PFSK-1 (cell line): ENCODE measurements at regions not wholly inside any gene's neighbourhood (a gene's known extent, or its start where the extent isn't known, plus 50 kb on each side); places are given as distances from the start of the nearest gene placed in this dataset.

ENCODE experiments used
- FOXP2 ChIP-seq: optimal IDR thresholded peaks from 2 replicates; pipeline ENCODE3; 2011; ENCODE audit warnings: borderline replicate concordance, control low read depth, inconsistent platforms; ENCODE audit not compliant: insufficient read depth; ENCODE audit errors: extremely low read length, extremely low read depth
- POLR2AphosphoS5 ChIP-seq: IDR thresholded peaks from 2 replicates; pipeline ENCODE4 v1.6.1; 2012; ENCODE audit warnings: low read depth, mild to moderate bottlenecking, control low read depth, low read length, moderate library complexity
- REST ChIP-seq, 2 experiments: IDR thresholded peaks; 2 replicates each; pipeline versions ENCODE4 v1.6.1 to v1.8.0; 2011 to 2012; ENCODE audit warnings: low read depth in 2 of 2, low read length in 2 of 2, control low read depth in 1 of 2, inconsistent platforms in 1 of 2, mild to moderate bottlenecking in 1 of 2, moderate library complexity in 1 of 2; ENCODE audit not compliant: insufficient read depth in 1 of 2
- SIN3A ChIP-seq: IDR thresholded peaks from 2 replicates; pipeline ENCODE4 v1.6.1; 2012; ENCODE audit warnings: mild to moderate bottlenecking, low read length, moderate library complexity, borderline replicate concordance; ENCODE audit not compliant: insufficient read depth
- TAF1 ChIP-seq: IDR thresholded peaks from 2 replicates; pipeline ENCODE4 v1.6.1; 2012; ENCODE audit warnings: low read length, control low read depth, borderline replicate concordance; ENCODE audit not compliant: insufficient read depth

- TF ChIP-seq TAF1 (no peak), FOXP2 (no peak), SIN3A (no peak), POLR2AphosphoS5 (no peak), REST (IDR thresholded peaks at IDR 0.05; ENCODE audit: insufficient read depth in 1 of 2, low read depth in 2 of 2, low read length in 2 of 2) (no peak)
These were observed 609.0 kb downstream of the REEP3 start for GRCh38 chr10:64130152-64130551.

DNA sequence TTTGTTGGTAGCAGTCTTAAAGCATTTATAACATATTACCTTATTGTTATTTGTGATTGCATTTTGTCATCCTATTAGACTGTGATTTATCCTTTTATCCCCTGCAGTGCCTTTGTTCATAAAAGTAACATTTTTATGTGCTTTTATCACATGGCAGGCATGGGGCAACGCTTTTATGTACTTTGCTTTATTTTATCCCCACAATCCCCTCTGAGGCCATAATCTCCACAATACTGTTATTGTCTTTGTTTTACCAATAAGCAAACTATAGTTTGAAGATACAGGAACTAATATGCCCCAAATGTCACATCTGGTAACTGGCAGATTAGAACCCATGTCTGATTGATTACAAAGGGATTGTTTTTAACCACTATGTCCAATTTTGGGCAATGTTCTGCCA, 613.5 kb downstream of the REEP3 start:
- no peak for TF ChIP-seq POLR2AphosphoS5
- no peak for TF ChIP-seq REST (IDR thresholded peaks at IDR 0.05; ENCODE audit: insufficient read depth in 1 of 2, low read depth in 2 of 2, low read length in 2 of 2)
- TF ChIP-seq FOXP2: no peak

GRCh38 chr10:64142395-64142794, 621.2 kb downstream of the REEP3 start:
- TF ChIP-seq POLR2AphosphoS5 (no peak), FOXP2 (no peak), REST (IDR thresholded peaks at IDR 0.05; ENCODE audit: insufficient read depth in 1 of 2, low read depth in 2 of 2, low read length in 2 of 2) (no peak), SIN3A (no peak), TAF1 (no peak)

- TF ChIP-seq POLR2AphosphoS5: no peak
- no peak for TF ChIP-seq TAF1
- TF ChIP-seq SIN3A: no peak
- TF ChIP-seq FOXP2: no peak
- no peak for TF ChIP-seq REST (IDR thresholded peaks at IDR 0.05; ENCODE audit: insufficient read depth in 1 of 2, low read depth in 2 of 2, low read length in 2 of 2)
These were observed 627.4 kb downstream of the REEP3 start for GRCh38 chr10:64148607-64149006.

DNA sequence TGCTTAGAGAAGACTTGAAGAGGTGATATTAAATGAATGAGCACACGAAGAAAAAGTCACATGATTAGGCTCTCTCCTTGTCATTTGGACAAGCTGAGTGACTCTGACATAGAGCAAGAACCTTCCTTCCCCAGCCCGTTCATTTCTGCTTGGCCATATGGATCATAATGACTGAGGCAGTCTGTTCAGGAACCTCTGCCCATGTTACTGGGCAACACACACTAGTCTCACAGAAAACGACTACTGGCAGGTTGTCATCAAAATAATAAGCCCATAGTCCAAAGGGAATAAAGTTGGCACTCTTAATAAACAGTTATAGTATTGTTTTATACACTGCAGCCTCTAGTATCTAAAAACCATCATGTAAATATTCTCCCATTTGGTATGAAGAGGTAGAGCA, 635.0 kb downstream of the REEP3 start:
- TF ChIP-seq FOXP2 (no peak), TAF1 (no peak), REST (IDR thresholded peaks at IDR 0.05; ENCODE audit: insufficient read depth in 1 of 2, low read depth in 2 of 2, low read length in 2 of 2) (no peak), SIN3A (no peak)
